SK-MEL-5 (cell line): ENCODE measurements at regions not wholly inside any gene's neighbourhood (a gene's known extent, or its start where the extent isn't known, plus 50 kb on each side); places are given as distances from the start of the nearest gene placed in this dataset.

ENCODE experiments used
- DNase-seq: peaks from one replicate; pipeline ENCODE4 v3.0.0-alpha.2; 2016; ENCODE audit warnings: low read depth, low spot score
- in situ Hi-C: cut with HindIII; loops from 2 replicates; pipeline ENCODE4 v1.10.0; 2016; ENCODE audit warnings: low sequenced_read_pairs, high pct_unique_total_duplicates, low pct_unique_long_range_greater_than_20kb

DNA sequence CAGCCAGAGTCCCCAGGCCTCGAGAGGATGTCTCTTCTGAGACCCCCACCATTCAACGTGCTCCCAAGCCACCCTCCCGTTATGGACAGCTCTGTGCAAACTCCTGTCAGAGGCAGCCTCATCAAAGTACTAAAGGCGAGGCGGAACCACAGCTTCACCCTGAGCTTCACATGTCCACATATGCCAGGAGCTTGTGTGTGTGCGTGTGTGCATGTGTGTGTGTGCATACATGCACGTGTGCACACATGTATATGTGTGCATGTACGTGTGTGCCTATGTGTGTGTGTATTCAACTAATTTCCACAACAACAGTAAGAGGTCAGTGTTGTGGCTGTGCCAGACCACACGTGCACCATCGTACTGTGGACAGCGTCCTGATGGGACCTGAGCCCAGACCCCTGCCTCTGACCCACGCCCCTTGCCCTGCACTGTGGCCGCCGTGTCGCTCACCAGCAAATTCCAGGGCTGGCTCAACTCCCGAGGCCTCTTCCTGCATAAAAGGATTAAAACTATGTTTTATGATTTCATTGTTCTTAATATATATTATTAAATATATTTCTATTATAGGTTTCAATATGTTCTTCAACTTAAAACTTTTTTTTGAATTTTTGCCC is 444.8 kb downstream of the EIPR1 start:
- in situ Hi-C loops: no loop called here

DNA sequence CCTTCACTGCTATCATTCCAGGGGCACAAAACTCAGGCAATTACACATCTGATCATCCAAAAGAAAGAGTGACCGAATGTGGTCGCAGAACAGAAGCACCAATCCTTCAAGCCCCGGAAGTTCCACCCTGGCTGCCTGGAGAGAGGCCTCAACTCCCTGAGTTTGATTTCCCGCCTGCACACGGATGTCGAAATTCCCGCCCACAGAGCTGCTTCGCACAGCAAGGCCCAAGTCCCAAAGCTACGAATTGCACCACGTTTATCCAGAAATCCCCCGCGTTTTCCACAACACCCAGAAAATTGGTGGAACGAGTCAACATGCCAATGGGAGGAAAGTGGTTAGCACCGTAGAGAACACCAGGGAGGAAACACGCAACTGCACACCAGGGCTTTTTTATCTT is 445.4 kb downstream of the EIPR1 start:
- in situ Hi-C loops: no loop called here
- DNase-seq: no peak

More for the DNA sequence above, 444.8 kb downstream of the EIPR1 start:
- no peak for DNase-seq

DNA sequence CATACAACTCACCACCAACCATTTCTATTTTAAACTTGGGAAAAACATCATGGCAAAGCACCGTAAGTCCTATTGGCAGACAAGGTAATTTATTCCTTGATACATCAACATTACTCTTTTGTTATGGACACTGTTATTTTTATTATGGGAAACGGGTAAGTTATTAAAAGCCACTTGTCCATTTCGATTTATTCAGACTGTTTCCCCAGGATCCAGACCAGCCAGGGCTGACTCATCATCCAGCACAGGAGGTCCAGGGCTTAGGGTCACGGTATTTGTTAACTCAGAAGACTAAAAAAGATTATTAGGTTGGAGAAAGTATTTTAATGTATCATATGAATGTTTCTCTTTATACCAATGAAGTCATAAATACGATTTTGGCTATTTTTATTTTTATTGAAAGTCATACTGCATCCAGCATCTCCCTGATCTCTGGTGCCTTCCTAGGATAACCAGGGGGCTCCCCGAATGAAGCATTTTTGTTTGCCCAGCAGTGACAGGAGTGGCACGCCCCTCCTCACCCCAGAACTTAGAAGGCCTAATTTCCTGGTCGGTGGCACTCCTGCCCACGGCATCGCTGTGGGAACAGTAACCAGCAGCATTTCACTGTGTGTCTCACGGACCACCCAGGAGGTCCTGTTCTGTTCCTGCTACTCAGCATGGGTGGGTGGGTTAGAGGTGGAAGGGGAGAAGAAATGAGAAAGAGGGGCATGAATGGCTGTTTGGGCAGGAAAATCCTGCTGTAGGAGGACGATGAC is 446.1 kb downstream of the EIPR1 start:
- DNase-seq: no peak
- in situ Hi-C loops: no loop called here

DNA sequence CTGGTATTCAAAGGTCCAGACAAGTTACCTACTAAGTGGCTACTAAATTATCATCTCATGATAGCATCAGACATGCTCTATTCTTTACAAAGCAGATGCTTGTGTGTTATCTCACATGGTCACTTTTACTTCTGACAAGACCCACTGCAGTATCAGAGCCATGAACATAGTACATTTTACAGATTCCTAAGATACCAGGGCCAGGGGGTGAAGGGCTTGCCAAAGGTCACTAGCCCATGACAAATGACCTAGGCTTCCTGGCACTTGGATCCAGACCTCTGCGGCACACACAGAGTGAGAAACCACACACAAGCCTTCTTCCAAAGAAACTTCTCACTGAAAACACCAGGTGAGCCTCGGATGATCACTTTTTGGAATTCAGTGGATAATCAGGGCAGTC is 446.8 kb downstream of the EIPR1 start:
- in situ Hi-C loops: no loop called here
- DNase-seq: no peak

DNA sequence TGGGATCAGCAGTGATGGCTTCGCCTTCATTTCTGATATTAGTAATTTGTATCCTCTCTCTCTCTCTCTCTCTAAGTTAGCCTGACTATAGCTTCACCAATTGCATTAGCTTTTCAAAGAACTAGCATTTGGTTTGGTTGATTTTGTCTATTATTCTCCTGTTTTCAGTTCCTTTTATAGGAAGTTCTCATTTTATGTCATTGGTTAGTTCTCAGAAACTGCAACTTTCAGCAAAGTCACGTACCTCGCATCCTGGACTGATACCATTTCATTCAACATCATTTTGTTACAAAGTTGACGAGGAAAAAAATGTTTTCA is 450.8 kb downstream of the EIPR1 start:
- DNase-seq: no peak
- in situ Hi-C loops: no loop called here

DNA sequence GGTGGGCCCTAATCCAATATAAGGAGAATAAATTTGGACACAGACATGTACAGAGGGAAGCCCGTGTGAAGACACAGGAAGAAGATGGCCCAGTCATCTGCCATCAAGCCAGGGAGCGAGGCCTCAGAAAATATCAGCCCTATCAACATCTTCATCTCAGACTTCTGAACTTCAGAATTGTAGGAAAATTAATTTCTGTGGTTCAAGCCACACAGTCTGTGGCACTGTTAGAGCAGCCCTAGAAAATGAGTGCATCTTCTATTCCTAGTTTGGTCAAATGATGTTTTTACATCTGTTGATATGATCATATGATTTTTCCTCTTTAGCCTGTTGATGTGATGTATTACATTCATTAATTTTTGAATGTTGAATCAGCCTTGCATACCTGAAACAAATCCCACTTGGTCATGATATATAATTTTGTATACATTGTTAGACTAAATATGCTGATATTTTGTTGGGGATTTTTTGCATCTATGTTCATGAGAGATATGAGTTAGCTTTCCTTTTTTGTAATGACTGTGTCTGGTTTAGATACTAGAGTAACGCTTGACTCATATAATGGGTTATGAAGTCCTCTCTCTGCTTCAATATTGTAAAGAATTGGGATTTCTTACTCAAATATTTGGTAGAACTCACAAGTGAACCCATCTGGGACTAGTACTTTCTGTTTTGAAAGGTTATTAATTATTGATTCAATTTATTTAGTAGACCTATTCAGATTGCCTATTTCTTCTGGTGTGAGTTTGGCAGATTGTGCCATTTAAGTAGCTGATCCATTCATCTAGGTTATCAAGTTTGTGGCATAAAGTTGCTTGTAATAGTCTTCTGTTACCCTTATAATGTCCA is 451.4 kb downstream of the EIPR1 start:
- no peak for DNase-seq
- in situ Hi-C loops: no loop called here

GRCh38 chr2:2922156-2922555 is 455.5 kb downstream of the EIPR1 start:
- DNase-seq: no peak

GRCh38 chr2:2921011-2921720 is 456.5 kb downstream of the EIPR1 start:
- DNase-seq: no peak
- in situ Hi-C loops: no loop called here

More at GRCh38 chr2:2922156-2922555, 455.5 kb downstream of the EIPR1 start:
- in situ Hi-C loops: no loop called here

DNA sequence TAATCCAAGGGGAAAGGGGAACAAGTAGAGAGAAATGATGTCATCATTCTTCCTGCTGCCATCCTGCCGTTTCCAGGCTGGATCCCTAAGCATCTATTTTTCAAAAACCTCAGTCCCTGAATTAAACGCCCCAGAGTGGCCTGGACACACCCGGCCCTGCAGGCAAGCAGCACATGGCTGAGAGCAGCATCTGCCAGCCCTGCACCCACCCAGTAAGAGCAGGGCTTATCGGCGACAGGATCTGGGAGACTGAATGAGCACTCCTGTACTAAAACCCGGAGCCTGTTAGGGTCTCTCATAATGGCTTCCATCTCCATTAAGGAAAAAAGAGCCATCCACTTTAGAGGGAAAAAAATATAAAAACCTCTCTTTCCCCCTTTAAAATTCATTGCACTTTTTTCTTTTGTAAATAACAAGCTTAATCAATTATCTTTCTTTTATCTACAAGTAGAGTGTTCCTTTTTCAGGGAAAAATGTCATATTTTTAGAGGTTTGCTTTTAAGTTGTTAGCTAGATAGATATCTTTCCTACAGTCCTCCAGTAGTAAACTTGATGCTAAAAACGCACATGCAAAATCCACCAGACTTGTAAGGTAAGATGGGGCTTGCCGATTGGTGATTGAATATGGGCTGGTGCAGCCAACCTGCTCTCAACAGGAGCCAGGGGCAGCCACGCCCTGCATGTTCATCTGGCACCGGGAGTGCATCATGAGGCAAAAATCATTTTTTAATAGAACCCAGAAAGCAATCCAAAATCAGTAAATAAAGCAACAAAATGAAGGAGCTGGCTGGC is 457.8 kb downstream of the EIPR1 start:
- in situ Hi-C loops: no loop called here
- DNase-seq: no peak

- no peak for DNase-seq
- in situ Hi-C loops: no loop called here
These were observed 458.6 kb downstream of the EIPR1 start for GRCh38 chr2:2919026-2919425.

DNA sequence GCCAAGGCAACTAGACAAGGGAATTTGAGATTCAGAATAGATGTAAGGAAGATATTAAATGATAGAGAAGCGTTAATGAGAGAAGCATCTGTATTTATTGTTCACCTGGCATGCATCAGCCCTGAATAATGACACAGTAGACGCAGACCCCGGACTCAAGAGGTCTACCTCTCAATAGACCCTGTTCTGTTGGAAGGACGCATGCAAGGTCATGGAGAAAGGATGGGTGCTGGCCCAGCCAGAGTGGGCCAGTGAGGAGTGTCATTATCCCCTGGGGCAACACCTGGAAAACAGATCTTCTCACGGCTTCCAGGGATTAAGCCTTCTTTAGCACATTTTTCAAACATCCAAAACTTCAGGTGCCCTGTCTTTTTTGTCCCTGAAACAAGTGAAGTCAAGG is 461.0 kb downstream of the EIPR1 start:
- in situ Hi-C loops: no loop called here

GRCh38 chr2:2914252-2914651 is 463.4 kb downstream of the EIPR1 start:
- DNase-seq: no peak
- in situ Hi-C loops: no loop called here

More for the DNA sequence above, 461.0 kb downstream of the EIPR1 start:
- DNase-seq: no peak

- DNase-seq: no peak
- in situ Hi-C loops: no loop called here
These were observed 464.0 kb downstream of the EIPR1 start for GRCh38 chr2:2913601-2914120.

GRCh38 chr2:2912731-2913130 is 464.9 kb downstream of the EIPR1 start:
- no peak for DNase-seq
- in situ Hi-C loops: no loop called here

GRCh38 chr2:2912293-2912692 is 465.3 kb downstream of the EIPR1 start:
- in situ Hi-C loops: no loop called here
- DNase-seq: no peak

GRCh38 chr2:2910259-2910658 is 467.4 kb downstream of the EIPR1 start:
- no peak for DNase-seq
- in situ Hi-C loops: no loop called here
